Ascending aorta (tissue), 2 donors: ENCODE measurements at regions not wholly inside any gene's neighbourhood (a gene's known extent, or its start where the extent isn't known, plus 50 kb on each side); places are given as distances from the start of the nearest gene placed in this dataset.

ENCODE experiments used
- DNase-seq, 2 donors: peaks; one replicate each; pipeline ENCODE4 v3.0.0-alpha.2; 2019; ENCODE audit warnings: low spot score in 2 of 2
- H3K27ac ChIP-seq, 2 donors: fragments of 200-600 bp; sonication (generic); one replicate each; pipeline ENCODE4 v1.5.1; 2016 to 2017; ENCODE audit warnings: mild to moderate bottlenecking in 1 of 2
- H3K27me3 ChIP-seq: fragments of 200-600 bp; sonication (generic); one replicate; pipeline ENCODE4 v1.5.1; 2017
- H3K36me3 ChIP-seq, 2 donors: fragments of 200-600 bp; sonication (generic); one replicate each; pipeline ENCODE4 v1.5.1; 2016
- H3K4me1 ChIP-seq, 2 donors: fragments of 200-600 bp; sonication (generic); one replicate each; pipeline ENCODE4 v1.5.1; 2016 to 2017; ENCODE audit warnings: mild to moderate bottlenecking in 1 of 2
- H3K4me3 ChIP-seq, 2 donors: fragments of 200-600 bp; sonication (generic); one replicate each; pipeline ENCODE4 v1.5.1; 2016 to 2017; ENCODE audit warnings: mild to moderate bottlenecking in 1 of 2
- H3K9me3 ChIP-seq, 2 donors: fragments of 200-600 bp; sonication (generic); one replicate each; pipeline ENCODE4 v1.5.1; 2016
- CTCF ChIP-seq, 3 experiments: fragments of 200-600 bp in 2 of 3; fragments of 450-650 bp in 1 of 3; sonication (generic) in 2 of 3; IDR thresholded peaks; one replicate each; pipeline ENCODE4 v1.5.1; 2016 to 2019; ENCODE audit warnings: antibody characterized with exemption in 3 of 3, mild to moderate bottlenecking in 1 of 3, moderate library complexity in 1 of 3
- intact Hi-C: fragments of 100-400 bp; cut with DNase I; formaldehyde crosslinking; loops from one replicate; pipeline ENCODE4 v1.15.1; 2023

- intact Hi-C loops = no loop called here
- Histone ChIP-seq H3K27ac (no peak overlapping the region), H3K27me3 (no peaks in the 10 kb centered on the region), H3K4me3 (no peak overlapping the region), H3K4me1 (no peaks in the 10 kb centered on the region), H3K9me3 (no peaks in the 10 kb centered on the region), H3K36me3 (no peaks in the 10 kb centered on the region)
- no peak for DNase-seq
- TF ChIP-seq CTCF (IDR thresholded peaks at IDR 0.05) = no peak
Measured at GRCh38 chr13:34411894-34412293, 530.2 kb upstream of the NBEA start.

GRCh38 chr13:34412295-34412694 lies 529.8 kb upstream of the NBEA start:
- no peak overlapping the region for H3K27ac ChIP-seq
- no peak for TF ChIP-seq CTCF (IDR thresholded peaks at IDR 0.05)
- no peaks in the 10 kb centered on the region for H3K4me1 ChIP-seq
- no peak for DNase-seq
- intact Hi-C loops = no loop called here
- H3K4me3 ChIP-seq = no peak overlapping the region
- H3K27me3 ChIP-seq = no peaks in the 10 kb centered on the region
- H3K36me3 ChIP-seq = no peaks in the 10 kb centered on the region
- no peaks in the 10 kb centered on the region for H3K9me3 ChIP-seq

GRCh38 chr13:34412817-34413375 lies 529.2 kb upstream of the NBEA start:
- no peaks in the 10 kb centered on the region for H3K4me1 ChIP-seq
- intact Hi-C loops = no loop called here
- no peaks in the 10 kb centered on the region for H3K27me3 ChIP-seq
- no peaks in the 10 kb centered on the region for H3K36me3 ChIP-seq
- H3K4me3 ChIP-seq = no peak overlapping the region
- no peak for DNase-seq
- H3K9me3 ChIP-seq = no peaks in the 10 kb centered on the region
- no peak overlapping the region for H3K27ac ChIP-seq
- TF ChIP-seq CTCF (IDR thresholded peaks at IDR 0.05) = no peak

GRCh38 chr13:34413538-34414210 lies 528.4 kb upstream of the NBEA start:
- Histone ChIP-seq H3K36me3 (no peaks in the 10 kb centered on the region), H3K4me1 (no peaks in the 10 kb centered on the region), H3K9me3 (no peaks in the 10 kb centered on the region), H3K4me3 (no peak overlapping the region), H3K27ac (no peak overlapping the region), H3K27me3 (no peaks in the 10 kb centered on the region)
- intact Hi-C loops = no loop called here
- TF ChIP-seq CTCF (IDR thresholded peaks at IDR 0.05) = no peak
- DNase-seq = no peak

GRCh38 chr13:34414616-34415015 lies 527.5 kb upstream of the NBEA start:
- DNase-seq = no peak
- no peaks in the 10 kb centered on the region for H3K27me3 ChIP-seq
- no peaks in the 10 kb centered on the region for H3K9me3 ChIP-seq
- no peaks in the 10 kb centered on the region for H3K36me3 ChIP-seq
- no peak overlapping the region for H3K4me3 ChIP-seq
- no peak for TF ChIP-seq CTCF (IDR thresholded peaks at IDR 0.05)
- no peaks in the 10 kb centered on the region for H3K4me1 ChIP-seq
- intact Hi-C loops = no loop called here
- H3K27ac ChIP-seq = no peak overlapping the region
